ENCODE measurements at regions not wholly inside any gene's neighbourhood (a gene's known extent, or its start where the extent isn't known, plus 50 kb on each side); places are given as distances from the start of the nearest gene placed in this dataset.
A peak's percentile ranks its signal among the peaks of the same experiment; 100 is the strongest.

DNA sequence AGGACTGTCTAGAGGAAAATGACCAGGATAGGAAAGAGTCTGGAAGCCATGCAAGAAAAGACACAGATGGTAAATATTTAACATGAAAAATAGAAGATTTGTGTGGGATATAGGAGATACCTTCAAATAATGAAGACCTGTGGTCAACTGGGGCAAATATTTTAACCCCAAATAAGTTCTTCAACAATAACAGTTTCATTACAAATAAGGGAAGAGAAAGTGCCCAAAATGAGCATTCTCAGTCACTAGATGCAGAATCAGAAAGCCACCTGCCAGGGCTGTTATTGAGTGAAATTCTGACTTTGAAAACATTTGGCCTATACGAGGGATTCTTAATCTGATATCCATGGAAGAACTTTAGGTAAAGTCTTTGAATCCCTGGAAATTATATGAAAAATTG, 231.2 kb upstream of the PLEKHG7 start (continued):
- TF ChIP-seq PAX8 (IDR thresholded peaks at IDR 0.05) (no peak), RUNX3 (IDR thresholded peaks at IDR 0.05; ENCODE audit: low read length) (peak; percentile 94), ZNF24 (IDR thresholded peaks at IDR 0.05) (peak; percentile 75; the same call in 1 of the 2 replicates), CREB1 (IDR thresholded peaks at IDR 0.05; ENCODE audit: low read depth) (peak; percentile 43; the same call in 1 of the 2 replicates), ZBED1 (IDR thresholded peaks at IDR 0.05; ENCODE audit: borderline replicate concordance) (peak; percentile 61; the same call in 1 of the 2 replicates), TCF3 (IDR thresholded peaks at IDR 0.05; ENCODE audit: borderline replicate concordance, insufficient read depth, low read depth, low read length) (peak; percentile 95), TBL1XR1 (IDR thresholded peaks at IDR 0.05; ENCODE audit: low read depth, low read length) (peak; percentile 83), BCLAF1 (IDR thresholded peaks at IDR 0.05) (no peak), SREBF2 (IDR thresholded peaks at IDR 0.05; ENCODE audit: low read length) (no peak), KLF5 (IDR thresholded peaks at IDR 0.05; ENCODE audit: partially characterized antibody) (no peak), SUPT20H (IDR thresholded peaks at IDR 0.05; ENCODE audit: borderline replicate concordance, control insufficient read depth, low read depth, low read length) (no peak), ETV6 (conservative IDR thresholded peaks at IDR 0.05 in 1 of 2, IDR thresholded peaks at IDR 0.05 in 1 of 2; ENCODE audit: borderline replicate concordance in 1 of 2, low read depth in 1 of 2) (peak in 1 of 2 experiments; percentile 55; a peak in 1 of 4 replicates), IKZF1 (conservative IDR thresholded peaks at IDR 0.05) (peak; percentile 78), SUZ12 (IDR thresholded peaks at IDR 0.05; ENCODE audit: unreplicated experiment) (no peak), CEBPB (IDR thresholded peaks at IDR 0.05; ENCODE audit: borderline replicate concordance in 1 of 2, low read depth in 2 of 2, low read length in 2 of 2) (0 out of 4 replicates have a peak, but pooled peaks of 1 of the 2 experiments have one; percentile 51), ZNF622 (IDR thresholded peaks at IDR 0.05) (no peak), CBX5 (IDR thresholded peaks at IDR 0.05; ENCODE audit: low read depth) (peak; percentile 74; the same call in 1 of the 2 replicates)
- TF ChIP-seq, protein P1, sequence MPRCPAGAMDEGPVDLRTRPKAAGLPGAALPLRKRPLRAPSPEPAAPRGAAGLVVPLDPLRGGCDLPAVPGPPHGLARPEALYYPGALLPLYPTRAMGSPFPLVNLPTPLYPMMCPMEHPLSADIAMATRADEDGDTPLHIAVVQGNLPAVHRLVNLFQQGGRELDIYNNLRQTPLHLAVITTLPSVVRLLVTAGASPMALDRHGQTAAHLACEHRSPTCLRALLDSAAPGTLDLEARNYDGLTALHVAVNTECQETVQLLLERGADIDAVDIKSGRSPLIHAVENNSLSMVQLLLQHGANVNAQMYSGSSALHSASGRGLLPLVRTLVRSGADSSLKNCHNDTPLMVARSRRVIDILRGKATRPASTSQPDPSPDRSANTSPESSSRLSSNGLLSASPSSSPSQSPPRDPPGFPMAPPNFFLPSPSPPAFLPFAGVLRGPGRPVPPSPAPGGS (IDR thresholded peaks at IDR 0.05; ENCODE audit: borderline replicate concordance, insufficient read depth, low read depth, low read length, poor library complexity, severe bottlenecking) = peak; percentile 40
- TF ChIP-seq, protein P2, sequence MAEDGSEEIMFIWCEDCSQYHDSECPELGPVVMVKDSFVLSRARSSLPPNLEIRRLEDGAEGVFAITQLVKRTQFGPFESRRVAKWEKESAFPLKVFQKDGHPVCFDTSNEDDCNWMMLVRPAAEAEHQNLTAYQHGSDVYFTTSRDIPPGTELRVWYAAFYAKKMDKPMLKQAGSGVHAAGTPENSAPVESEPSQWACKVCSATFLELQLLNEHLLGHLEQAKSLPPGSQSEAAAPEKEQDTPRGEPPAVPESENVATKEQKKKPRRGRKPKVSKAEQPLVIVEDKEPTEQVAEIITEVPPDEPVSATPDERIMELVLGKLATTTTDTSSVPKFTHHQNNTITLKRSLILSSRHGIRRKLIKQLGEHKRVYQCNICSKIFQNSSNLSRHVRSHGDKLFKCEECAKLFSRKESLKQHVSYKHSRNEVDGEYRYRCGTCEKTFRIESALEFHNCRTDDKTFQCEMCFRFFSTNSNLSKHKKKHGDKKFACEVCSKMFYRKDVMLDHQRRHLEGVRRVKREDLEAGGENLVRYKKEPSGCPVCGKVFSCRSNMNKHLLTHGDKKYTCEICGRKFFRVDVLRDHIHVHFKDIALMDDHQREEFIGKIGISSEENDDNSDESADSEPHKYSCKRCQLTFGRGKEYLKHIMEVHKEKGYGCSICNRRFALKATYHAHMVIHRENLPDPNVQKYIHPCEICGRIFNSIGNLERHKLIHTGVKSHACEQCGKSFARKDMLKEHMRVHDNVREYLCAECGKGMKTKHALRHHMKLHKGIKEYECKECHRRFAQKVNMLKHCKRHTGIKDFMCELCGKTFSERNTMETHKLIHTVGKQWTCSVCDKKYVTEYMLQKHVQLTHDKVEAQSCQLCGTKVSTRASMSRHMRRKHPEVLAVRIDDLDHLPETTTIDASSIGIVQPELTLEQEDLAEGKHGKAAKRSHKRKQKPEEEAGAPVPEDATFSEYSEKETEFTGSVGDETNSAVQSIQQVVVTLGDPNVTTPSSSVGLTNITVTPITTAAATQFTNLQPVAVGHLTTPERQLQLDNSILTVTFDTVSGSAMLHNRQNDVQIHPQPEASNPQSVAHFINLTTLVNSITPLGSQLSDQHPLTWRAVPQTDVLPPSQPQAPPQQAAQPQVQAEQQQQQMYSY (CRISPR knock-in tag; IDR thresholded peaks at IDR 0.05) = no peak
- TF ChIP-seq, protein P3, sequence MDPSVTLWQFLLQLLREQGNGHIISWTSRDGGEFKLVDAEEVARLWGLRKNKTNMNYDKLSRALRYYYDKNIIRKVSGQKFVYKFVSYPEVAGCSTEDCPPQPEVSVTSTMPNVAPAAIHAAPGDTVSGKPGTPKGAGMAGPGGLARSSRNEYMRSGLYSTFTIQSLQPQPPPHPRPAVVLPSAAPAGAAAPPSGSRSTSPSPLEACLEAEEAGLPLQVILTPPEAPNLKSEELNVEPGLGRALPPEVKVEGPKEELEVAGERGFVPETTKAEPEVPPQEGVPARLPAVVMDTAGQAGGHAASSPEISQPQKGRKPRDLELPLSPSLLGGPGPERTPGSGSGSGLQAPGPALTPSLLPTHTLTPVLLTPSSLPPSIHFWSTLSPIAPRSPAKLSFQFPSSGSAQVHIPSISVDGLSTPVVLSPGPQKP (IDR thresholded peaks at IDR 0.05; ENCODE audit: low read depth, low read length) = no peak
- TF ChIP-seq, protein P4, sequence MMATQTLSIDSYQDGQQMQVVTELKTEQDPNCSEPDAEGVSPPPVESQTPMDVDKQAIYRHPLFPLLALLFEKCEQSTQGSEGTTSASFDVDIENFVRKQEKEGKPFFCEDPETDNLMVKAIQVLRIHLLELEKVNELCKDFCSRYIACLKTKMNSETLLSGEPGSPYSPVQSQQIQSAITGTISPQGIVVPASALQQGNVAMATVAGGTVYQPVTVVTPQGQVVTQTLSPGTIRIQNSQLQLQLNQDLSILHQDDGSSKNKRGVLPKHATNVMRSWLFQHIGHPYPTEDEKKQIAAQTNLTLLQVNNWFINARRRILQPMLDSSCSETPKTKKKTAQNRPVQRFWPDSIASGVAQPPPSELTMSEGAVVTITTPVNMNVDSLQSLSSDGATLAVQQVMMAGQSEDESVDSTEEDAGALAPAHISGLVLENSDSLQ (IDR thresholded peaks at IDR 0.05) = no peak

All from GM12878 (cell line).